ENCODE measurements at regions not wholly inside any gene's neighbourhood (a gene's known extent, or its start where the extent isn't known, plus 50 kb on each side); places are given as distances from the start of the nearest gene placed in this dataset.
A peak's percentile ranks its signal among the peaks of the same experiment; 100 is the strongest.

DNA sequence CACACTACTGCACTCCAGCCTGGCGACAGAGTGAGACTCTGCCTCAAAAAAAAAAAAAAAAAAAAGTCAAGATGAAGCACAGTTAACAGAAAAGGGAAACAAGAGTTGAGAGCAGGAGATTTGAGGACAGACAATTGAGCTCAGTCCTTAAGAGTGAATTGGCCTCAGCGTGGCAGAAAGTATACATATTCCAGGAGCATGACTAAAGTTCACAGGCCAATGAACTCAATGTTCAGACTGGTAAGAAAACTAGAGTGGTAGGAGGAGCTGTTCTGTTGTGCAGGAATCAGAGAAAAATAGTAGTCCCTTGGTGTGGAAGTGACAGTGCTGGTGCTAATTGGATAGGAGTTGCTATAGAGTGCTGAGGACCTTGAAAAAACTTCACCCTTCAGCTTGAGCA is 60.0 kb downstream of the NRN1 start:
- H3K4me3 ChIP-seq, result no peak overlapping the region
- TF ChIP-seq CTCF (IDR thresholded peaks at IDR 0.05), result no peak
- H3K27ac ChIP-seq, result no peak overlapping the region
- DNase-seq (ENCODE audit: low spot score), result no peak

DNA sequence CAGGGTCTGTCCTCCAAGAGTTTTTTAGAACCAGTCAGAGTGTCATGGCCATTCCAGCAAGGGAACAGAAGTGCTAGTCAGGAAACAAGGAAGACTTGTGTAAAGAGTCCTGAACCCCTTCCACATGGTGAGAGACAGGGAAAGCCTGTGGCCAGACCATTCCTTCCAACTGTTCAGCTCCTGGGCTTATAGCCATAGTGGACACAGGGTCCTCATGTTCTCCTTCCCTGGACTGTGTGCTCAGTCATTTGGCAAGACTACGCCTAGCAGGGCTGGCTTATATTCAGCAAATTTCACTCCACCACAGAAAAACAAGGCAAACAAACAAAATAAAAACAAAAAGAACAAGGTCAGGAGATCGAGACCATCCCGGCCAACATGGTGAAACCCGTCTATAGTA is 60.5 kb downstream of the NRN1 start:
- H3K4me3 ChIP-seq, result no peak overlapping the region
- H3K27ac ChIP-seq, result no peak overlapping the region
- no peak for DNase-seq (ENCODE audit: low spot score)
- no peak for TF ChIP-seq CTCF (IDR thresholded peaks at IDR 0.05)

GRCh38 chr6:5943591-5943990 is 63.1 kb downstream of the NRN1 start:
- no peak for DNase-seq (ENCODE audit: low spot score)
- Histone ChIP-seq H3K4me3 (no peak overlapping the region), H3K27ac (no peak overlapping the region)
- no peak for TF ChIP-seq CTCF (IDR thresholded peaks at IDR 0.05)

DNA sequence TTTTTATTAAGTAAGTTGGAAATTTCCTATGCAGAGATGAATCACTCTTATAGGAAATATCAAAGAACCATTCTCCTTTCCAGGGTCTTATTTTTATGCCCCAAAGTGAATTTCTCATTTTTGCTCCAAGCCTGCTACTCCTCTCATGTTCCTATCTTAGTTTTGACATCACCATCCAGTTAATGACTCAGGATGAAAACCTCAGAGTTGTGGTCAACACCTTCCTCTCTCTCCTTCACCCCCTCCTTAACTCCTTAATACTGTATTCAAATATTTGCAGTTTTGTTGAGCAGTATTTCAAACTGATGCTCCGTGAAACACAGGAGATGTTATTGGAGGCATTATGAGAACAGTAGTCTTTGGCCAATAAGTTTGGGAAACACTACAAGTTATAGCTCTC is 64.1 kb downstream of the NRN1 start:
- no peak for TF ChIP-seq CTCF (IDR thresholded peaks at IDR 0.05)
- DNase-seq (ENCODE audit: low spot score), result no peak
- Histone ChIP-seq H3K27ac (no peak overlapping the region), H3K4me3 (no peak overlapping the region)

DNA sequence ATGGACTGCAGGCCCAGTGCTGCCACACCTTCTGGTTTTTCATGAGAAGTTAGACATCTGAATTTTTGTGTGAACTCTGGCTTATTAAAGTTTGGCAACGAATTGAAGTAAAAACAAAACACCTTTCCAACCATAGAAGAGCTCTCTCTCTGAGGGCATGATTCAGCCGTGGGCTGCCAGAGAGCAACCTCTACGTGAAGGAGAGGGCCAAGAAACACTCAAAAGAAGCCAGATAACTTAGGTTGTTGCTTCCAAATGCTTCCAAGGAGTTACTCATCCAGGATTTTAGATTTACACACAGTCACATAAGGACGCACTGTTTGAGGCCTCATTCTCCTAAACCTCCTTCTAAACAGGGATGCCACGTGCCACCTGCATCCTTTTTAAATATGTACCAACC is 65.5 kb downstream of the NRN1 start:
- Histone ChIP-seq H3K4me3 (no peak overlapping the region), H3K27ac (peak overlapping the region; percentile 27 to 28)
- DNase-seq (ENCODE audit: low spot score), result no peak
- no peak for TF ChIP-seq CTCF (IDR thresholded peaks at IDR 0.05)

GRCh38 chr6:5938934-5939333 is 67.8 kb downstream of the NRN1 start:
- no peak for TF ChIP-seq CTCF (IDR thresholded peaks at IDR 0.05)
- H3K4me3 ChIP-seq, result no peak overlapping the region
- DNase-seq (ENCODE audit: low spot score), result no peak
- no peak overlapping the region for H3K27ac ChIP-seq

- TF ChIP-seq CTCF (IDR thresholded peaks at IDR 0.05), result no peak
- Histone ChIP-seq H3K4me3 (no peak overlapping the region), H3K27ac (no peak overlapping the region)
- DNase-seq (ENCODE audit: low spot score), result no peak
These were observed 68.6 kb downstream of the NRN1 start for GRCh38 chr6:5937936-5938706.
